K562 (cell line): ENCODE measurements at regions not wholly inside any gene's neighbourhood (a gene's known extent, or its start where the extent isn't known, plus 50 kb on each side); places are given as distances from the start of the nearest gene placed in this dataset.
A peak's percentile ranks its signal among the peaks of the same experiment; 100 is the strongest.
"Not testable (repeated sequence)": the region's sequence is repeated elsewhere in the genome, so short reads cannot be mapped to it uniquely, and the experiment has no call there.

Experiments
- ATAC-seq: fragments of 200-7000 bp; cut with Tn5 transposase; 3 replicates; pipeline ENCODE4 v1.9.1; 2020; ENCODE audit warnings: moderate library complexity
- BruUV-seq: library from RNA; stranded (reverse); fragments of 400-500 nt; replicated peaks from 2 replicates; lab custom pipeline; 2021; lab: Mats Ljungman, UMichigan
- CTCF ChIA-PET: fragments of 300-600 bp; formaldehyde crosslinking; extraction: SDS; loops from one replicate; lab custom pipeline; 2021; ENCODE audit warnings: low intra/inter-chr PET ratio; lab: Yijun Ruan, JAX
- POLR2A ChIA-PET: fragments of 300-600, 350-650 bp; sonication (Branson Sonifier 250); formaldehyde crosslinking; extraction: SDS; loops from one replicate; lab custom pipeline; 2021; ENCODE audit warnings: antibody characterized with exemption, inconsistent platforms; lab: Yijun Ruan, JAX
- DNase-seq, 4 experiments: peaks; one replicate each; pipeline versions ENCODE4 v3.0.0 to v3.0.0-alpha.2; 2011 to 2018; ENCODE audit warnings: low spot score in 3 of 4, mixed read lengths in 3 of 4; ENCODE audit errors: extremely low read depth in 1 of 4
- FAIRE-seq: peaks from 2 replicates; lab custom pipeline; 2011; peaks lifted over from hg19 to GRCh38; lab: Jason Lieb, UNC
- H2AFZ ChIP-seq: 2 replicates; pipeline ENCODE4 v1.6.0; 2011; ENCODE audit warnings: low read depth, low read length, control low read depth, inconsistent platforms
- H3K27ac ChIP-seq: fragments of 200-600 bp; 3 replicates; pipeline ENCODE4 v1.8.0; 2011; ENCODE audit warnings: low read depth, mild to moderate bottlenecking, control low read depth, inconsistent platforms, low read length, moderate library complexity, mixed read lengths; ENCODE audit errors: extremely low read depth
- H3K27me3 ChIP-seq, 2 experiments: fragments of 300-600 bp in 1 of 2; 2 replicates in 1 of 2; 3 replicates in 1 of 2; pipeline versions ENCODE4 v1.6.0 to v1.8.0; 2011; ENCODE audit warnings: inconsistent platforms in 2 of 2, low read length in 2 of 2, mild to moderate bottlenecking in 1 of 2, mixed read lengths in 1 of 2, moderate library complexity in 1 of 2; ENCODE audit not compliant: control insufficient read depth in 2 of 2, insufficient read depth in 2 of 2
- H3K36me3 ChIP-seq: fragments of 300-600 bp; 3 replicates; pipeline ENCODE4 v1.8.0; 2011; ENCODE audit warnings: mild to moderate bottlenecking, low read length, inconsistent platforms; ENCODE audit not compliant: control insufficient read depth, insufficient read depth
- H3K4me1 ChIP-seq, 2 experiments: fragments of 200-600 bp in 1 of 2; replicated peaks in 1 of 2; 2 replicates in 1 of 2; 3 replicates in 1 of 2; pipeline versions ENCODE4 v1.5.1 to v1.8.0; 2011; ENCODE audit warnings: inconsistent platforms in 2 of 2, low read length in 2 of 2, mild to moderate bottlenecking in 1 of 2, mixed read lengths in 1 of 2, moderate library complexity in 1 of 2; ENCODE audit not compliant: control insufficient read depth in 2 of 2, insufficient read depth in 2 of 2
- H3K4me2 ChIP-seq: 2 replicates; pipeline ENCODE4 v1.6.1; 2011; ENCODE audit warnings: low read length, control low read depth, inconsistent platforms, mixed read lengths; ENCODE audit not compliant: insufficient read depth
- H3K4me3 ChIP-seq: fragments of 200-600 bp; sonication (generic), shearing (Covaris generic); 2 replicates; pipeline ENCODE4 v1.5.1; 2016; ENCODE audit warnings: control low read depth, inconsistent platforms
- H3K79me2 ChIP-seq: fragments of 200-600 bp; 3 replicates; pipeline ENCODE4 v1.8.0; 2011; ENCODE audit warnings: low read length, inconsistent platforms; ENCODE audit not compliant: control insufficient read depth, insufficient read depth
- H3K9ac ChIP-seq, 2 experiments: 2 replicates each; pipeline versions ENCODE4 v1.6.0 to v1.6.1; 2011; ENCODE audit warnings: low read depth in 2 of 2, low read length in 2 of 2, control low read depth in 1 of 2, inconsistent platforms in 1 of 2, mild to moderate bottlenecking in 1 of 2, mixed read lengths in 1 of 2; ENCODE audit not compliant: insufficient read depth in 1 of 2
- H3K9me1 ChIP-seq: one replicate; pipeline ENCODE4 v1.6.0; 2011; ENCODE audit warnings: inconsistent platforms, mild to moderate bottlenecking, low read length, moderate library complexity; ENCODE audit not compliant: control insufficient read depth, insufficient read depth
- H3K9me3 ChIP-seq: replicated peaks from 2 replicates; pipeline ENCODE4 v1.5.1; 2011; ENCODE audit warnings: low read depth, low read length, inconsistent platforms; ENCODE audit not compliant: control insufficient read depth, insufficient read depth
- H4K20me1 ChIP-seq: replicated peaks from 2 replicates; pipeline ENCODE4 v1.6.1; 2011; ENCODE audit warnings: low read length, inconsistent platforms, mixed read lengths; ENCODE audit not compliant: control insufficient read depth, insufficient read depth
- ZNF316 ChIP-seq: fragments of 450-650 bp; IDR thresholded peaks from 2 replicates; pipeline ENCODE4 v1.6.1; 2016
- whole genome bisulfite sequencing: fragments of 100-300 bp; shearing (Covaris generic); methylation state at CpG from one replicate; pipeline ENCODE4 v1.1.6; 2016; ENCODE audit warnings: low coverage, mixed read lengths; ENCODE audit not compliant: insufficient coverage; ENCODE audit errors: missing lambda C conversion rate; 5-methylcytosine and 5-hydroxymethylcytosine counted together
- in situ Hi-C: fragments of 300-500 bp; cut with MboI; formaldehyde crosslinking; loops from 4 replicates; pipeline ENCODE4 v1.15.0; 2018; ENCODE audit warnings: inconsistent platforms, mixed read lengths
- intact Hi-C: fragments of 100-400 bp; cut with micrococcal nuclease; formaldehyde crosslinking; loops from 2 replicates; pipeline ENCODE4 v1.14.2; 2022
- TF ChIP-seq, protein P1 (sequence below): sonication (generic); formaldehyde crosslinking; IDR thresholded peaks from 2 replicates; pipeline ENCODE4 v1.8.0; 2022; ENCODE audit warnings: missing genetic modification reagents, mild to moderate bottlenecking, moderate library complexity, borderline replicate concordance
- TF ChIP-seq, protein P2 (sequence below): fragments of 250-450 bp; sonication (Bioruptor Pico); IDR thresholded peaks from 2 replicates; pipeline ENCODE4 v1.4.0; 2020; ENCODE audit warnings: mild to moderate bottlenecking

DNA sequence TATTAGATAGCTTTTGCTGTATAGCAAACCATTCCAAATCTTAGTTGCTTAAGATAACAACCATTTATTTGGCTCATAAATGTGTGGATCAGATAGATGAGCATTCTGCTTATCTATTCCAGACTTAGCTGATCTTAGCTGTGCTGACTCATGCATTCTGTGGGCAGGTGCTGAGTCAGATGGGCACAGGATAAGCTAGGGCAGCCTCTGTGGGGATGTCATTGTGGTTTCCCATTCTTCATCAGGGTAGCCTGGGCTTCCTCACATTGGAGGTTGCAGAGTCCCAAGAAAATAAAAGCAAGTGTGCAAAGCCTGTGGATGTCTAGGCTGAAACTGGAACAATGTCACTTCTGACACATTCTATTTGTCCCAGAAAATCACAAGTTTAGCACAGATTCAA lies 917.0 kb downstream of the TYW1 start:
- Histone ChIP-seq H3K4me3 (no peak overlapping the region), H3K9me3 (no peaks in the 10 kb centered on the region; the same call in 1 of the 2 replicates), H3K9me1 (no peaks in the 10 kb centered on the region), H3K27me3 (no peaks in the 10 kb centered on the region), H4K20me1 (no peaks in the 10 kb centered on the region), H3K9ac (no peak overlapping the region), H3K79me2 (no peaks in the 10 kb centered on the region), H3K27ac (no peak overlapping the region), H3K4me2 (no peak overlapping the region), H3K36me3 (no peaks in the 10 kb centered on the region), H2AFZ (no peak overlapping the region), H3K4me1 (no peaks in the 10 kb centered on the region)
- no peak for ATAC-seq
- in situ Hi-C loops (no loop called here), intact Hi-C loops (no loop called here)
- no peak for FAIRE-seq
- DNase-seq, result no peak
- TF ChIP-seq, protein P1, sequence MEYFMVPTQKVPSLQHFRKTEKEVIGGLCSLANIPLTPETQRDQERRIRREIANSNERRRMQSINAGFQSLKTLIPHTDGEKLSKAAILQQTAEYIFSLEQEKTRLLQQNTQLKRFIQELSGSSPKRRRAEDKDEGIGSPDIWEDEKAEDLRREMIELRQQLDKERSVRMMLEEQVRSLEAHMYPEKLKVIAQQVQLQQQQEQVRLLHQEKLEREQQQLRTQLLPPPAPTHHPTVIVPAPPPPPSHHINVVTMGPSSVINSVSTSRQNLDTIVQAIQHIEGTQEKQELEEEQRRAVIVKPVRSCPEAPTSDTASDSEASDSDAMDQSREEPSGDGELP (CRISPR knock-in tag), result no peak
- TF ChIP-seq, protein P2, sequence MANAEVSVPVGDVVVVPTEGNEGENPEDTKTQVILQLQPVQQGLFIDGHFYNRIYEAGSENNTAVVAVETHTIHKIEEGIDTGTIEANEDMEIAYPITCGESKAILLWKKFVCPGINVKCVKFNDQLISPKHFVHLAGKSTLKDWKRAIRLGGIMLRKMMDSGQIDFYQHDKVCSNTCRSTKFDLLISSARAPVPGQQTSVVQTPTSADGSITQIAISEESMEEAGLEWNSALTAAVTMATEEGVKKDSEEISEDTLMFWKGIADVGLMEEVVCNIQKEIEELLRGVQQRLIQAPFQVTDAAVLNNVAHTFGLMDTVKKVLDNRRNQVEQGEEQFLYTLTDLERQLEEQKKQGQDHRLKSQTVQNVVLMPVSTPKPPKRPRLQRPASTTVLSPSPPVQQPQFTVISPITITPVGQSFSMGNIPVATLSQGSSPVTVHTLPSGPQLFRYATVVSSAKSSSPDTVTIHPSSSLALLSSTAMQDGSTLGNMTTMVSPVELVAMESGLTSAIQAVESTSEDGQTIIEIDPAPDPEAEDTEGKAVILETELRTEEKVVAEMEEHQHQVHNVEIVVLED (CRISPR knock-in tag), result no peak
- 0 out of 2 replicates have a peak, but pooled peaks have one; percentile 2 for TF ChIP-seq ZNF316
- no TSS peak for BruUV-seq
- CTCF ChIA-PET, result no interaction called here
- POLR2A ChIA-PET, result interaction anchor here (1.0 kb wide), 1 partner anchor 38 kb away, joined by 3 read pairs; no protein-coding TSS in a partner anchor

DNA sequence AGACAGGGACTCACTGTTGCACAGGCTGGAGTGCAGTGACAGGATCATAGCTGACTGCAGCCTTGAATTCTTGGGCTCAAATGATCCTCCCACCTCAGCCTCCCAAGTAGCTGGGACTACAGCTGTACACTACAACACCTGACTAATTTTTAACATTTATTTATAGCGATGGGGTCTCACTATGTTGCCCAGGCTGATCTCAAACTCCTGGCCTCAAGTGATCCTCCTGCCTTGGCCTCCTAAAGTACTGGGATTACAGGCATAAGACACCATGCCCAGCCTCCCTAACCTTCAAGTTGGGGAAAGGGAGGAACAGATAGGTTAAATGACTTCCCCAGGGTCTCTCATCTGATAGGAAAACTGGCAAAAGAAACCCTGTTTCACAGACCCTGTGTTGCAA lies 919.5 kb downstream of the TYW1 start:
- H3K4me1 ChIP-seq, H4K20me1 ChIP-seq, H3K27ac ChIP-seq, H3K4me3 ChIP-seq, in situ Hi-C loops, CTCF ChIA-PET, intact Hi-C loops, H2AFZ ChIP-seq, H3K79me2 ChIP-seq, H3K27me3 ChIP-seq, H3K36me3 ChIP-seq, H3K9ac ChIP-seq, H3K4me2 ChIP-seq, DNase-seq, H3K9me3 ChIP-seq, H3K9me1 ChIP-seq, POLR2A ChIA-PET, ATAC-seq, FAIRE-seq, BruUV-seq: not testable (repeated sequence)
- WGBS, result 0% methylated on average over 1 of the region's 1 CpG
